Heart right ventricle (tissue), 16 donors: ENCODE measurements at regions not wholly inside any gene's neighbourhood (a gene's known extent, or its start where the extent isn't known, plus 50 kb on each side); places are given as distances from the start of the nearest gene placed in this dataset.
A peak's percentile ranks its signal among the peaks of the same experiment; 100 is the strongest.
"Not testable (repeated sequence)": the region's sequence is repeated elsewhere in the genome, so short reads cannot be mapped to it uniquely, and the experiment has no call there.

Source experiments
- ATAC-seq, 8 donors: fragments of 200-7000 bp; cut with Tn5 transposase; one replicate each; pipeline ENCODE4 v1.9.1; 2020; ENCODE audit warnings: mild to moderate bottlenecking in 8 of 8, moderate library complexity in 8 of 8, moderate number of reproducible peaks in 1 of 8
- DNase-seq, 2 donors: peaks; one replicate each; pipeline ENCODE4 v3.0.0-alpha.2; 2020
- H3K27ac ChIP-seq, 10 donors: fragments of 200-600 bp; sonication (generic) in 2 of 10; one replicate each; pipeline versions ENCODE4 v1.5.0 to v1.8.0; 2020 to 2022; ENCODE audit warnings: mild to moderate bottlenecking in 3 of 10
- H3K27me3 ChIP-seq, 7 donors: fragments of 200-600 bp; one replicate each; pipeline ENCODE4 v1.8.0; 2021 to 2022; ENCODE audit warnings: mild to moderate bottlenecking in 2 of 7
- H3K36me3 ChIP-seq, 9 donors: fragments of 200-600 bp; sonication (generic) in 1 of 9; one replicate each; pipeline versions ENCODE4 v1.5.0 to v1.8.0; 2020 to 2022; ENCODE audit warnings: mild to moderate bottlenecking in 2 of 9
- H3K4me1 ChIP-seq, 9 donors: fragments of 200-600 bp; sonication (generic) in 1 of 9; one replicate each; pipeline versions ENCODE4 v1.5.0 to v1.8.0; 2020 to 2022; ENCODE audit warnings: mild to moderate bottlenecking in 4 of 9
- H3K4me3 ChIP-seq, 10 donors: fragments of 200-600 bp; sonication (generic) in 2 of 10; one replicate each; pipeline versions ENCODE4 v1.5.0 to v1.8.0; 2020 to 2022; ENCODE audit warnings: mild to moderate bottlenecking in 7 of 10, moderate library complexity in 2 of 10
- H3K9me3 ChIP-seq, 11 donors: fragments of 200-600 bp in 10 of 11; sonication (generic) in 2 of 11; one replicate each; pipeline versions ENCODE4 v1.5.0 to v1.8.0; 2013 to 2022; ENCODE audit warnings: mild to moderate bottlenecking in 2 of 11, control low read depth in 1 of 11, moderate library complexity in 1 of 11
- WGBS, 2 donors: extraction: QIAGEN DNeasy Blood & Tissue Kit; methylation state at CpG; one replicate each; pipeline ENCODE4 v1.1.7; 2013; ENCODE audit warnings: inconsistent platforms in 1 of 2; 5-methylcytosine and 5-hydroxymethylcytosine counted together
- intact Hi-C, 10 donors: fragments of 100-400 bp; cut with DNase I; formaldehyde crosslinking; loops; one replicate each; pipeline versions ENCODE4 v1.11.1 to v1.14.2; 2022
- TF ChIP-seq, protein P1 (sequence below), 9 donors: fragments of 200-600 bp; sonication (generic) in 2 of 9; IDR thresholded peaks; one replicate each; pipeline versions ENCODE4 v1.5.0 to v1.8.0; 2021 to 2022; ENCODE audit warnings: antibody characterized with exemption in 9 of 9, mild to moderate bottlenecking in 5 of 9, moderate library complexity in 1 of 9
- donor health status: Arrhythmogenic right ventricular cardiomyopathy.
- donor health status: ischemic (EF 13 %, LVEDD 7.1; RV severe dilation, severe dysfunction).
- donor health status: healthy with polysubstance abuse.
- donor health status: DM: no; HTN: yes; CAD: no.
- donor health status: DM: no; HTN: no; CAD: no.
- donor health status: ischemic (EF 25% LVEDD 6.9; RV normal size, moderate dysfunction).
- donor health status: ischemic (EF 25% LVEDD 5.7; RV mildly dilated, moderate dysfunction).
- donor health status: healthy.
- donor health status: DM: yes; HTN: yes; CAD: no.
- donor health status: Ischemic cardiomyopathy.
- donor health status: ischemic (EF 35%, LVEDD 5.7; RV mildly dilated, moderate dysfunction).
- donor health status: nonischemic (EF 11% LVEDD 7.7; RV severe dilation, severe dysfunction).
- donor health status: DM: yes; HTN: yes; CAD: no.
- donor health status: PGD.
- donor health status: ischemic (EF 29% LVEDD 5.4; RV normal size, mild dysfunction).
- donor health status: nonischemic (EF 23%, LVEDD 6.1; RV moderate dilation, normal function).

DNA sequence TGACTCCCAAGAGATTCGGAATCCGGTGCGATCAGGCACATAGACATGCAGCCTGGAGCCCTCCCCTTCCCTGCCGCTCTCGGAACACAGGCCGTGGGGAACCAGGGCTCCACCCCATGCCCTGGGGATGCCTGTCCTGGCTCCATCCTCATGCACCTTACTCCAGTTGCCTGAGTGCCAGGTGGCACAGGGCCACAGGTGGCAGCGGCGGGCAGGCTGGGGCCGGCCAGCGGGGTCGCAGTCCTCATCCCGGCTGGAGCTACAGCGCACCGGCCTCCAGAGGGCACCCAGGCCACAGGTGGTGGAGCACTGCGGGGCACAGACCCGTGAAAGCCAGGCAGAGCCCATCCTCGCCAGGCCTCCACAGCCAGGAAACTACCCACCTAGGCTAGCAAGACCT lies 119.9 kb upstream of the AKAP13 start:
- 83% methylated on average over 4 to 10 of the region's 17 CpGs for WGBS, 2 donors
- H3K27me3 ChIP-seq, H3K4me3 ChIP-seq, H3K9me3 ChIP-seq, intact Hi-C loops, H3K27ac ChIP-seq, H3K36me3 ChIP-seq: not testable (repeated sequence)
- DNase-seq (peak in 1 of 2 donors; percentile 20), ATAC-seq (peak in 4 of 8 donors; percentile 9 to 20 (median 17))
- TF ChIP-seq, protein P1, sequence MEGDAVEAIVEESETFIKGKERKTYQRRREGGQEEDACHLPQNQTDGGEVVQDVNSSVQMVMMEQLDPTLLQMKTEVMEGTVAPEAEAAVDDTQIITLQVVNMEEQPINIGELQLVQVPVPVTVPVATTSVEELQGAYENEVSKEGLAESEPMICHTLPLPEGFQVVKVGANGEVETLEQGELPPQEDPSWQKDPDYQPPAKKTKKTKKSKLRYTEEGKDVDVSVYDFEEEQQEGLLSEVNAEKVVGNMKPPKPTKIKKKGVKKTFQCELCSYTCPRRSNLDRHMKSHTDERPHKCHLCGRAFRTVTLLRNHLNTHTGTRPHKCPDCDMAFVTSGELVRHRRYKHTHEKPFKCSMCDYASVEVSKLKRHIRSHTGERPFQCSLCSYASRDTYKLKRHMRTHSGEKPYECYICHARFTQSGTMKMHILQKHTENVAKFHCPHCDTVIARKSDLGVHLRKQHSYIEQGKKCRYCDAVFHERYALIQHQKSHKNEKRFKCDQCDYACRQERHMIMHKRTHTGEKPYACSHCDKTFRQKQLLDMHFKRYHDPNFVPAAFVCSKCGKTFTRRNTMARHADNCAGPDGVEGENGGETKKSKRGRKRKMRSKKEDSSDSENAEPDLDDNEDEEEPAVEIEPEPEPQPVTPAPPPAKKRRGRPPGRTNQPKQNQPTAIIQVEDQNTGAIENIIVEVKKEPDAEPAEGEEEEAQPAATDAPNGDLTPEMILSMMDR (IDR thresholded peaks at IDR 0.05), result peak in 2 of 9 donors; percentile 18 to 25
- H3K4me1 ChIP-seq, result peaks cover 3 to 15% (median 6%) of the 10 kb centered on the region in 9 donors

DNA sequence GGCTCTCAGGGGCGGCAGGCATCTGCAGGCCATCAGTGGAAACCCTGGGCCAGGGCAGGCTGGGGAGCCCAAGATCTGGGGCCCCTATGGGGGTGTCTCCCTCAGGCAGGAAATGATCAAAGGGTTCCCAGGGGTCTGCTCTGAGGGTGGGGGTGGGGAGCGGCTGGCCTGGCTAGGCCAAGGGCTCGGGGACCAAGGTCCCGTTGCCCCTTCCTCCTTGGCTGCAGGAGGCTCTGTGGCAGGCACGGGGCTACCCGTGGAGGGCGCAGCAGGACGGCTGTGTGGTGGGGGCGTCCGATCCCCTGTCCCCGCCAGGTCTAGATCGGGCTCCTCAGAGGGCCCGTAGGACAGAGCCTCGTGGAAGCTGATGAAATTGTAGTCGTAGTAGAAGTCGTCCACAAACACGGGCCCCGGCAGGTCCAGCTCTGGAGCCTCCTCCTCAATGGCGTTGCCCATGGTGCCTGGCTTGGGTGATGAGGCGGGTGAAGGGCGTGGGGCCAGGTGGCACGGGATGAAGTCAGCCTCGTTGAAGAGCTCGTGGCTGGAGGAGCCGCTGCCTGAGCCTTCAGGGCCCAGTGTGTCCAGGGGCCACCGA lies 117.8 kb upstream of the AKAP13 start:
- H3K4me1 ChIP-seq, H3K27me3 ChIP-seq, DNase-seq, H3K27ac ChIP-seq, H3K9me3 ChIP-seq, H3K36me3 ChIP-seq, intact Hi-C loops, H3K4me3 ChIP-seq, ATAC-seq: not testable (repeated sequence)
- 92% methylated on average over 18 to 26 of the region's 26 CpGs for WGBS, 2 donors

DNA sequence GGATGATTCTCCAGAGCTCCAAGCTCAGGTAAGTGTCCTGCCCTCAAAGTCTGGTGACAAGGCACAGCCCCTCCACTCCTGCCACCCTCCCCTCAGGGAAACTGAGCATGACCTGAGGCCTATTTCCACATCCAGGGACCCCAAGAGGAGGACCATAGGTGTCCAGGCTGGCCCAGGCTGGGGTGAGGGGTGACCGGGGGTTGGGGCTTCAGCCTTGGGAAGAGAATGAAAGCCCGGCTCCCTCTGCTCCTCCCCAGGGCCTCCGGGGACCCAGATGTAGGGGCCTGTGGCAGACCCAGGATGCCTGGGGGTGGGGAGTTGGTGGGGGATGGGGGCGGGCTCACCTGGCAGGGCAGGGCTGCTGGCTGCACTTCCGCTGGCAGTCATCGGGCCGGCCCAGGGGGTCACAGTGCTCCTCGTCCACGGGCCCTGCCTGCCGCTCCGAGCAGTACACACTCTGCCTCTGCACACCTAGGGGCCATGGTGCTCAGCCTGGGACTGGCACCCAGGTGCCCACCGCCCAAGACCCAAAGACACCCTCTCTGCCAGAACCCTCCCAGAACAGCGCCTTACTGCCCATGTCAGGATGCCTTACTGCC lies 116.5 kb upstream of the AKAP13 start:
- intact Hi-C loops, H3K27me3 ChIP-seq, H3K27ac ChIP-seq, H3K36me3 ChIP-seq, DNase-seq, ATAC-seq, H3K4me3 ChIP-seq, H3K4me1 ChIP-seq, H3K9me3 ChIP-seq: not testable (repeated sequence)
- 94 to 97% methylated on average over 6 to 12 of the region's 13 CpGs for WGBS, 2 donors

DNA sequence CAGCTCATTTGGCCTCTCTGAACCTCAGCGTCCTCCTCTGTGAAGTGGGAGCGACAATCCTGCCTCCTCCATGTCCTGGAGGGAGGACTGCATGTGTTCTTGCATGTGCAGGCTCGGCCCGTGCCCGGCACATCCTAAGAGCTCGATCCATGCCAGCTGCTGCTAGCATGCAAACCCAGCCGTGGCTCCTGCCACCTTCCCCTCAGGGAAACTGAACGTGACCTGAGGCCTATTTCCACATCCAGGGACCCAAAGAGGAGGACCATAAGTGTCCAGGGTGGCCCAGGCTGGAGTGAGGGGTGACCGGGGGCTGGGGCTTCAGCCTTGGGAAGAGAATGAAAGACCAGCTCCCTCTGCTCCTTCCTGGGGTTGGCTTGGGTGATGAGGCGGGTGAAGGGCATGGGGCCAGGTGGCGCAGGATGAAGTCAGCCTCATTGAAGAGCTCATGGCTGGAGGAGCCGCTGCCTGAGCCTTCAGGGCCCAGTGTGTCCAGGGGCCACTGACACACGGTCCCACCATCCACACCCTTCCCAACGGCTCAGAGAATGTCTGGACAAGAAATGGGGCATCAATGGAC lies 115.7 kb upstream of the AKAP13 start:
- WGBS, 2 donors, result 82 to 85% methylated on average over 12 to 14 of the region's 14 CpGs
- H3K27ac ChIP-seq, H3K36me3 ChIP-seq, H3K4me1 ChIP-seq, ATAC-seq, H3K9me3 ChIP-seq, intact Hi-C loops, H3K27me3 ChIP-seq, H3K4me3 ChIP-seq, DNase-seq: not testable (repeated sequence)

DNA sequence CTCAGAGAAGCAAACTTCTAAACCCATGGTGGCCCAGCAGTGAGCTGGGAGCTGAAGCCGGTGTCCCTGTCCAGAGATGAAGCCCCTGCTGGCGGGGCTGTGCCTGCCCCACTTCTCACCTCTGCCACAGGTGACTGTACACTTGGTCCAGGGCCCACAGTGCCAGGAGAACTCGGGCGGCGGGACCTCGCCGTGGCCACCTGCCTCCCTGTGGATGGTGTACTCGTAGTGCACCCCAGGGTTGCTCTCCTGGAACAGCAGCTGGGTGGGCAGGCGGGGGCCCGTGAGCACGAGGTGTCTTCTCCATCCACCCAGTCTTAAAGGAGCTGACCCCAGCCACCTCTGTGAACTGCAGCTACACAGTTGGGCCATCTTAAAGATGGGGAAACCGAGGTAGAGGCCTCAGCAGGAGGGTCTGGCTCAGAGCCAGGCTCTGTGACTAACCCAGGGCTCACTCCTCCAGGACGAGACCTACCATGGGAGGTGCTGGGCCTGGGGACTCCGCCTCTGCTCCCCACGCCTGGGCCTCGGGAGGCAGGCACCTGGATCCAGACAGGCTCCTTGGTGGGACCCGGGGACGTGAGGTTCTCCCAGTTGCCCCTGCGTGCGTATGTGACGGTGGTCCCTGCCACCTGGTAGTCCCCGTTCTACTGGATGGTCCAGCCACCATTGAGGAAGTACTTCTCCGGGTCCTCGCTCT lies 113.1 kb upstream of the AKAP13 start:
- 81 to 95% methylated on average over 5 to 12 of the region's 24 CpGs for WGBS, 2 donors
- H3K27ac ChIP-seq, H3K9me3 ChIP-seq, H3K36me3 ChIP-seq, intact Hi-C loops, DNase-seq, H3K27me3 ChIP-seq, H3K4me3 ChIP-seq, H3K4me1 ChIP-seq: not testable (repeated sequence)
- peak in 1 of 8 donors; percentile 31 for ATAC-seq

DNA sequence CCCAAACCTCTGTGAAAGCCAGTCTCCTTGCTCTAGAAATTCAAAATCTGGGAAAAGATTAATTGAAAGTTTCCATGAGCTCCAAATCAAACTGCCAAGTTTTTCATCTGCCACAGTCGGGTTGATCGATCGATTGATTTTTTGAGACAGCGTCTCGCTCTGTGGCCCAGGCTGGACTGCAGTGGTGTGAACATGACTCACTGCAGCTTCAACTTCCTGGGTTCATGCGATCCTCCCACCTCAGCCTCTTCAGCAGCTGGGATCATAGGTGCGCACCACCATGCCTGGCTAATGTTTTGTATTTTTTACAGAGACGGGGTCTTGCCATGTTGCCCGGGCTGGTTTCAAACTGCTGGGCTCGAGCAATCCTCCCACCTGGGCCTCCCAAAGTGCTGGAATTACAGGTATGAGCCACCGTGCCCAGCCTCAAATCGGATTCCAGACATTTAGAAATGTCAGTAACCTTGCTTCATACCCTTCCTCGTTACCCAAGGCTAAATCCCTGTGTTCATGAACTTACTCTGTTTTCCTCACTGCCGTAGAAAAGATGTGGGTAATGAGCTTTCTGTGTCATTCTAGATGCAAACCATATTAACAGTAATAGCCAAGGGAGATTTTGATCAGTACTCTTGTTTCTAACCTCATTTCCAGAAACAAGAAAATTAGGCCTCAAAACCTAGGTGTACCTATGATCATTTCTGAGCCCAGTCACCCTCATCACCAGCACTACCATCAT lies 105.9 kb upstream of the AKAP13 start:
- no peaks in the 10 kb centered on the region for H3K27me3 ChIP-seq
- TF ChIP-seq, protein P1 (IDR thresholded peaks at IDR 0.05), result no peak
- no peak overlapping the region for H3K27ac ChIP-seq
- intact Hi-C loops, result no loop called here
- no peaks in the 10 kb centered on the region for H3K36me3 ChIP-seq
- H3K4me3 ChIP-seq, result no peak overlapping the region
- 90 to 94% methylated on average over 14 of the region's 14 CpGs for WGBS, 2 donors
- ATAC-seq (no peak), DNase-seq (no peak)
- no peaks in the 10 kb centered on the region for H3K9me3 ChIP-seq
- H3K4me1 ChIP-seq, result no peaks in the 10 kb centered on the region
